K562 (cell line): ENCODE measurements at regions not wholly inside any gene's neighbourhood (a gene's known extent, or its start where the extent isn't known, plus 50 kb on each side); places are given as distances from the start of the nearest gene placed in this dataset.

Source experiments
- ATAC-seq: fragments of 200-7000 bp; cut with Tn5 transposase; 3 replicates; pipeline ENCODE4 v1.9.1; 2020; ENCODE audit warnings: moderate library complexity
- BruUV-seq: library from RNA; stranded (reverse); fragments of 400-500 nt; replicated peaks from 2 replicates; lab custom pipeline; 2021; lab: Mats Ljungman, UMichigan
- CTCF ChIA-PET: fragments of 300-600 bp; formaldehyde crosslinking; extraction: SDS; loops from one replicate; lab custom pipeline; 2021; ENCODE audit warnings: low intra/inter-chr PET ratio; lab: Yijun Ruan, JAX
- POLR2A ChIA-PET: fragments of 300-600, 350-650 bp; sonication (Branson Sonifier 250); formaldehyde crosslinking; extraction: SDS; loops from one replicate; lab custom pipeline; 2021; ENCODE audit warnings: antibody characterized with exemption, inconsistent platforms; lab: Yijun Ruan, JAX
- DNase-seq, 4 experiments: peaks; one replicate each; pipeline versions ENCODE4 v3.0.0 to v3.0.0-alpha.2; 2011 to 2018; ENCODE audit warnings: low spot score in 3 of 4, mixed read lengths in 3 of 4; ENCODE audit errors: extremely low read depth in 1 of 4
- FAIRE-seq: peaks from 2 replicates; lab custom pipeline; 2011; peaks lifted over from hg19 to GRCh38; lab: Jason Lieb, UNC
- H2AFZ ChIP-seq: 2 replicates; pipeline ENCODE4 v1.6.0; 2011; ENCODE audit warnings: low read depth, low read length, control low read depth, inconsistent platforms
- H3K27ac ChIP-seq: fragments of 200-600 bp; 3 replicates; pipeline ENCODE4 v1.8.0; 2011; ENCODE audit warnings: low read depth, mild to moderate bottlenecking, control low read depth, inconsistent platforms, low read length, moderate library complexity, mixed read lengths; ENCODE audit errors: extremely low read depth
- H3K27me3 ChIP-seq, 2 experiments: fragments of 300-600 bp in 1 of 2; 2 replicates in 1 of 2; 3 replicates in 1 of 2; pipeline versions ENCODE4 v1.6.0 to v1.8.0; 2011; ENCODE audit warnings: inconsistent platforms in 2 of 2, low read length in 2 of 2, mild to moderate bottlenecking in 1 of 2, mixed read lengths in 1 of 2, moderate library complexity in 1 of 2; ENCODE audit not compliant: control insufficient read depth in 2 of 2, insufficient read depth in 2 of 2
- H3K36me3 ChIP-seq: fragments of 300-600 bp; 3 replicates; pipeline ENCODE4 v1.8.0; 2011; ENCODE audit warnings: mild to moderate bottlenecking, low read length, inconsistent platforms; ENCODE audit not compliant: control insufficient read depth, insufficient read depth
- H3K4me1 ChIP-seq, 2 experiments: fragments of 200-600 bp in 1 of 2; replicated peaks in 1 of 2; 2 replicates in 1 of 2; 3 replicates in 1 of 2; pipeline versions ENCODE4 v1.5.1 to v1.8.0; 2011; ENCODE audit warnings: inconsistent platforms in 2 of 2, low read length in 2 of 2, mild to moderate bottlenecking in 1 of 2, mixed read lengths in 1 of 2, moderate library complexity in 1 of 2; ENCODE audit not compliant: control insufficient read depth in 2 of 2, insufficient read depth in 2 of 2
- H3K4me2 ChIP-seq: 2 replicates; pipeline ENCODE4 v1.6.1; 2011; ENCODE audit warnings: low read length, control low read depth, inconsistent platforms, mixed read lengths; ENCODE audit not compliant: insufficient read depth
- H3K4me3 ChIP-seq: fragments of 200-600 bp; sonication (generic), shearing (Covaris generic); 2 replicates; pipeline ENCODE4 v1.5.1; 2016; ENCODE audit warnings: control low read depth, inconsistent platforms
- H3K79me2 ChIP-seq: fragments of 200-600 bp; 3 replicates; pipeline ENCODE4 v1.8.0; 2011; ENCODE audit warnings: low read length, inconsistent platforms; ENCODE audit not compliant: control insufficient read depth, insufficient read depth
- H3K9ac ChIP-seq, 2 experiments: 2 replicates each; pipeline versions ENCODE4 v1.6.0 to v1.6.1; 2011; ENCODE audit warnings: low read depth in 2 of 2, low read length in 2 of 2, control low read depth in 1 of 2, inconsistent platforms in 1 of 2, mild to moderate bottlenecking in 1 of 2, mixed read lengths in 1 of 2; ENCODE audit not compliant: insufficient read depth in 1 of 2
- H3K9me1 ChIP-seq: one replicate; pipeline ENCODE4 v1.6.0; 2011; ENCODE audit warnings: inconsistent platforms, mild to moderate bottlenecking, low read length, moderate library complexity; ENCODE audit not compliant: control insufficient read depth, insufficient read depth
- H3K9me3 ChIP-seq: replicated peaks from 2 replicates; pipeline ENCODE4 v1.5.1; 2011; ENCODE audit warnings: low read depth, low read length, inconsistent platforms; ENCODE audit not compliant: control insufficient read depth, insufficient read depth
- H4K20me1 ChIP-seq: replicated peaks from 2 replicates; pipeline ENCODE4 v1.6.1; 2011; ENCODE audit warnings: low read length, inconsistent platforms, mixed read lengths; ENCODE audit not compliant: control insufficient read depth, insufficient read depth
- MECOM ChIP-seq: fragments of 250-450 bp; sonication (Bioruptor Pico); IDR thresholded peaks from 2 replicates; pipeline ENCODE4 v1.8.0; 2022; ENCODE audit warnings: inconsistent platforms
- TAF15 ChIP-seq: fragments of 200-400 bp; formaldehyde crosslinking; IDR thresholded peaks from 2 replicates; pipeline ENCODE4 v1.6.1; 2017; ENCODE audit warnings: mild to moderate bottlenecking, low read depth, low read length, moderate library complexity
- WGBS: fragments of 100-300 bp; shearing (Covaris generic); methylation state at CpG from one replicate; pipeline ENCODE4 v1.1.6; 2016; ENCODE audit warnings: low coverage, mixed read lengths; ENCODE audit not compliant: insufficient coverage; ENCODE audit errors: missing lambda C conversion rate; 5-methylcytosine and 5-hydroxymethylcytosine counted together
- in situ Hi-C: fragments of 300-500 bp; cut with MboI; formaldehyde crosslinking; loops from 4 replicates; pipeline ENCODE4 v1.15.0; 2018; ENCODE audit warnings: inconsistent platforms, mixed read lengths
- intact Hi-C: fragments of 100-400 bp; cut with micrococcal nuclease; formaldehyde crosslinking; loops from 2 replicates; pipeline ENCODE4 v1.14.2; 2022
- TF ChIP-seq, protein P1 (sequence below): fragments of 250-450 bp; sonication (Bioruptor Pico); IDR thresholded peaks from 2 replicates; pipeline ENCODE4 v1.5.0; 2021; ENCODE audit warnings: mild to moderate bottlenecking, borderline replicate concordance

GRCh38 chr20:56924292-56925081 is 295.4 kb downstream of the TFAP2C start (continued):
- TF ChIP-seq MECOM (CRISPR knock-in tag), result no peak
- TF ChIP-seq, protein P1, sequence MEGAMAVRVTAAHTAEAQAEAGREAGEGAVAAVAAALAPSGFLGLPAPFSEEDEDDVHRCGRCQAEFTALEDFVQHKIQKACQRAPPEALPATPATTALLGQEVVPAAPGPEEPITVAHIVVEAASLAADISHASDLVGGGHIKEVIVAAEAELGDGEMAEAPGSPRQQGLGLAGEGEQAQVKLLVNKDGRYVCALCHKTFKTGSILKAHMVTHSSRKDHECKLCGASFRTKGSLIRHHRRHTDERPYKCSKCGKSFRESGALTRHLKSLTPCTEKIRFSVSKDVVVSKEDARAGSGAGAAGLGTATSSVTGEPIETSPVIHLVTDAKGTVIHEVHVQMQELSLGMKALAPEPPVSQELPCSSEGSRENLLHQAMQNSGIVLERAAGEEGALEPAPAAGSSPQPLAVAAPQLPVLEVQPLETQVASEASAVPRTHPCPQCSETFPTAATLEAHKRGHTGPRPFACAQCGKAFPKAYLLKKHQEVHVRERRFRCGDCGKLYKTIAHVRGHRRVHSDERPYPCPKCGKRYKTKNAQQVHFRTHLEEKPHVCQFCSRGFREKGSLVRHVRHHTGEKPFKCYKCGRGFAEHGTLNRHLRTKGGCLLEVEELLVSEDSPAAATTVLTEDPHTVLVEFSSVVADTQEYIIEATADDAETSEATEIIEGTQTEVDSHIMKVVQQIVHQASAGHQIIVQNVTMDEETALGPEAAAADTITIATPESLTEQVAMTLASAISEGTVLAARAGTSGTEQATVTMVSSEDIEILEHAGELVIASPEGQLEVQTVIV (CRISPR knock-in tag), result no peak

DNA sequence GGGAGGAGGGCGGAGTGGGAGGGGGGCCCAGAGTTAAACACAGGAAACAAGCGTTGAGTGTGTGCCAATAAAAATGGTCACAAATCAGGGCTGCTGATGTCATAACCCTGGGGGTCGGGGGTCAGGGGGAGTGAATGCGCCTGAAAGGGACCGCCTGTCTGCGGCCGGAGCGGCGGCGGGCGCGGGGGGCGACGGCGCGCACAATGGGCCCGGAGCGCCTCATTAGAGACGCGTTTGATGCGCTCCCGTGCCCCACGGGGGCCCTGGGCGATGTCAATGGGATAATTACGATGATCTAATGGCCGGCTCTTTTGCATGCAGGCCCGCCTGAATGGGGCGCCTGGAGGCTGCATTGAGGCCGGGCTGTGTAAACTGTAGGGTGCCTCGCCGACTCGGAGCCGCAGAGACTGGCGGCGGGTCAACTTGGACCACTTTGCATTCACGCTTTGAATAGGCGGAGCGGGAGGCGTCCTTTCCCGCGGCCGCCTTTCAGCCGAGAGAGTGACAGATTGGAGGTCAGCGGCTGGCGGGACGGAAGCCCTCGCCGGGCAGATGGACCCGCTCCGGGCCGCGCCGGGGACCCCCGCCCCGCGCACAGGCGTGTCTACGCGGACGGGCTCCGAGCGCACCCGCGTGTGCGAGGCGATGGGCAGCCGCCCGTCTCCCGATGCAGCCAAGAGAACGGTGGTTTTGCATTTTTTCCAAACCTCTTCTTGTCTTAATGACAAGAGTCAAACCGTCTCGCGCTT is 296.1 kb downstream of the TFAP2C start:
- WGBS, result 10% methylated on average over 40 of the region's 73 CpGs
- H3K27me3 ChIP-seq, result peaks cover 17 to 28% of the 10 kb centered on the region in 2 experiments; a peak in 4 of 5 replicates
- H3K27ac ChIP-seq, result no peak overlapping the region
- H3K4me3 ChIP-seq, result no peak overlapping the region
- H4K20me1 ChIP-seq, result no peaks in the 10 kb centered on the region
- ATAC-seq (no peak), DNase-seq (no peak), FAIRE-seq (no peak)
- no peaks in the 10 kb centered on the region for H3K36me3 ChIP-seq
- BruUV-seq, result no TSS peak
- POLR2A ChIA-PET, result interaction anchor here (0.7 kb wide), 1 partner anchor 80 kb away, joined by 3 read pairs; no protein-coding TSS in a partner anchor
- CTCF ChIA-PET, result no interaction called here
- H3K9ac ChIP-seq, result no peak overlapping the region
- H3K4me2 ChIP-seq, result no peak overlapping the region
- H3K4me1 ChIP-seq, result peaks cover 0 to 4% of the 10 kb centered on the region in 2 experiments; a peak in 1 of 5 replicates
- TF ChIP-seq TAF15, result no peak
- no peak overlapping the region for H2AFZ ChIP-seq
- no peaks in the 10 kb centered on the region for H3K9me3 ChIP-seq
- intact Hi-C loops, result no loop called here
- in situ Hi-C loops, result no loop called here
- no peaks in the 10 kb centered on the region for H3K9me1 ChIP-seq
- no peaks in the 10 kb centered on the region for H3K79me2 ChIP-seq
